MM.1S (cell line): ENCODE measurements at regions not wholly inside any gene's neighbourhood (a gene's known extent, or its start where the extent isn't known, plus 50 kb on each side); places are given as distances from the start of the nearest gene placed in this dataset.

Experiments
- DNase-seq: peaks from one replicate; pipeline ENCODE4 v3.0.0-alpha.2; 2015
- H2AFZ ChIP-seq: fragments of 300-600 bp; sonication (generic); 2 replicates; pipeline ENCODE4 v1.6.0; 2016; ENCODE audit warnings: antibody characterized with exemption, low read length
- H3F3A ChIP-seq: fragments of 300-600 bp; sonication (generic); 2 replicates; pipeline ENCODE4 v1.6.1; 2016; ENCODE audit warnings: mild to moderate bottlenecking, antibody characterized with exemption, low read length, moderate library complexity, mixed read lengths; ENCODE audit not compliant: insufficient read depth
- H3K27ac ChIP-seq: fragments of 300-600 bp; sonication (generic); 2 replicates; pipeline ENCODE4 v1.5.1; 2016; ENCODE audit warnings: mild to moderate bottlenecking, low read length
- H3K27me3 ChIP-seq: fragments of 300-600 bp; sonication (generic); replicated peaks from 2 replicates; pipeline ENCODE4 v1.6.0; 2016; ENCODE audit warnings: low read length; ENCODE audit not compliant: insufficient read depth
- H3K36me3 ChIP-seq: fragments of 300-600 bp; sonication (generic); replicated peaks from 2 replicates; pipeline ENCODE4 v1.6.1; 2016; ENCODE audit warnings: mild to moderate bottlenecking, low read length, mixed read lengths; ENCODE audit not compliant: insufficient read depth
- H3K4me1 ChIP-seq: fragments of 300-600 bp; sonication (generic); 2 replicates; pipeline ENCODE4 v1.6.1; 2016; ENCODE audit warnings: low read length, mixed read lengths
- H3K4me2 ChIP-seq: fragments of 300-600 bp; sonication (generic); 2 replicates; pipeline ENCODE4 v1.6.0; 2016; ENCODE audit warnings: low read depth, low read length
- H3K4me3 ChIP-seq: fragments of 300-600 bp; sonication (generic); 2 replicates; pipeline ENCODE4 v1.5.1; 2016; ENCODE audit warnings: low read length, mixed read lengths
- H3K79me2 ChIP-seq: fragments of 300-600 bp; sonication (generic); 2 replicates; pipeline ENCODE4 v1.6.1; 2016; ENCODE audit warnings: mixed run types, low read length, mixed read lengths
- H3K9ac ChIP-seq: fragments of 300-600 bp; sonication (generic); 2 replicates; pipeline ENCODE4 v1.6.1; 2016; ENCODE audit warnings: low read length, mixed read lengths
- H3K9me2 ChIP-seq: fragments of 300-600 bp; sonication (generic); replicated peaks from 2 replicates; pipeline ENCODE4 v1.6.1; 2016; ENCODE audit warnings: mild to moderate bottlenecking, low read length, mixed read lengths; ENCODE audit not compliant: insufficient read depth
- H3K9me3 ChIP-seq: fragments of 300-600 bp; sonication (generic); replicated peaks from 2 replicates; pipeline ENCODE4 v1.6.1; 2016; ENCODE audit warnings: mild to moderate bottlenecking, low read length, mixed read lengths; ENCODE audit not compliant: insufficient read depth
- H4K20me1 ChIP-seq: fragments of 300-600 bp; sonication (generic); 2 replicates; pipeline ENCODE4 v1.6.1; 2016; ENCODE audit warnings: mild to moderate bottlenecking, low read length, moderate library complexity, mixed read lengths; ENCODE audit not compliant: insufficient read depth
- CTCF ChIP-seq: fragments of 300-600 bp; sonication (generic); IDR thresholded peaks from 2 replicates; pipeline ENCODE4 v1.5.1; 2016; ENCODE audit warnings: antibody characterized with exemption, low read length, mixed read lengths
- EZH2 ChIP-seq: fragments of 300-600 bp; sonication (generic); optimal IDR thresholded peaks from 2 replicates; pipeline ENCODE3; 2017; ENCODE audit warnings: low read depth, mild to moderate bottlenecking, antibody characterized with exemption, low read length, mixed read lengths
- EZH2phosphoT487 ChIP-seq: fragments of 300-600 bp; sonication (generic); IDR thresholded peaks from 2 replicates; pipeline ENCODE4 v1.6.1; 2018; ENCODE audit warnings: antibody characterized with exemption, low read length

- Histone ChIP-seq H2AFZ (no peak overlapping the region), H3K36me3 (no peaks in the 10 kb centered on the region), H3K4me1 (no peaks in the 10 kb centered on the region), H3F3A (no peaks in the 10 kb centered on the region), H3K4me3 (no peak overlapping the region), H3K79me2 (no peaks in the 10 kb centered on the region), H4K20me1 (no peaks in the 10 kb centered on the region), H3K9ac (no peak overlapping the region), H3K27ac (no peak overlapping the region), H3K4me2 (no peak overlapping the region), H3K9me2 (no peaks in the 10 kb centered on the region), H3K27me3 (no peaks in the 10 kb centered on the region), H3K9me3 (no peaks in the 10 kb centered on the region)
- no peak for DNase-seq
- TF ChIP-seq EZH2phosphoT487 (no peak), CTCF (no peak), EZH2 (no peak)
Observed at GRCh38 chr2:155427470-155427869, 729.0 kb downstream of the KCNJ3 start.

- TF ChIP-seq EZH2, result no peak
- TF ChIP-seq EZH2phosphoT487, result no peak
- TF ChIP-seq CTCF, result no peak
- no peak overlapping the region for H3K27ac ChIP-seq
- H3K79me2 ChIP-seq, result no peaks in the 10 kb centered on the region
- H3K4me3 ChIP-seq, result no peak overlapping the region
- H3K9me3 ChIP-seq, result no peaks in the 10 kb centered on the region
- H3K9me2 ChIP-seq, result no peaks in the 10 kb centered on the region
- no peaks in the 10 kb centered on the region for H3K36me3 ChIP-seq
- H3K4me1 ChIP-seq, result no peaks in the 10 kb centered on the region
- H2AFZ ChIP-seq, result no peak overlapping the region
- H3K9ac ChIP-seq, result no peak overlapping the region
- no peaks in the 10 kb centered on the region for H4K20me1 ChIP-seq
- no peaks in the 10 kb centered on the region for H3K27me3 ChIP-seq
- H3F3A ChIP-seq, result no peaks in the 10 kb centered on the region
- DNase-seq, result no peak
- no peak overlapping the region for H3K4me2 ChIP-seq
Observed at GRCh38 chr2:155424518-155424917, 726.0 kb downstream of the KCNJ3 start.

GRCh38 chr2:155418753-155419152, 720.3 kb downstream of the KCNJ3 start:
- H3K9ac ChIP-seq, result no peak overlapping the region
- no peaks in the 10 kb centered on the region for H3K27me3 ChIP-seq
- no peaks in the 10 kb centered on the region for H3K36me3 ChIP-seq
- no peaks in the 10 kb centered on the region for H3K4me1 ChIP-seq
- H3K4me2 ChIP-seq, result no peak overlapping the region
- H2AFZ ChIP-seq, result no peak overlapping the region
- no peaks in the 10 kb centered on the region for H3K9me3 ChIP-seq
- no peaks in the 10 kb centered on the region for H3K9me2 ChIP-seq
- no peaks in the 10 kb centered on the region for H4K20me1 ChIP-seq
- no peaks in the 10 kb centered on the region for H3F3A ChIP-seq
- no peak for DNase-seq
- TF ChIP-seq EZH2, result no peak
- no peak overlapping the region for H3K27ac ChIP-seq
- no peak overlapping the region for H3K4me3 ChIP-seq
- no peaks in the 10 kb centered on the region for H3K79me2 ChIP-seq

- Histone ChIP-seq H3K4me1 (no peaks in the 10 kb centered on the region), H3K27ac (no peak overlapping the region), H3K9me2 (no peaks in the 10 kb centered on the region), H2AFZ (no peak overlapping the region), H3K9ac (no peak overlapping the region), H3K4me3 (no peak overlapping the region), H4K20me1 (no peaks in the 10 kb centered on the region), H3K4me2 (no peak overlapping the region), H3K27me3 (no peaks in the 10 kb centered on the region), H3K9me3 (no peaks in the 10 kb centered on the region), H3K79me2 (no peaks in the 10 kb centered on the region), H3K36me3 (no peaks in the 10 kb centered on the region), H3F3A (no peaks in the 10 kb centered on the region)
- DNase-seq, result peak; percentile 37
- TF ChIP-seq EZH2, result no peak
- no peak for TF ChIP-seq EZH2phosphoT487
- TF ChIP-seq CTCF, result no peak
Observed at GRCh38 chr2:155412598-155412997, 714.1 kb downstream of the KCNJ3 start.
